Germinal center (tissue), 1 donor: ENCODE measurements at regions not wholly inside any gene's neighbourhood (a gene's known extent, or its start where the extent isn't known, plus 50 kb on each side); places are given as distances from the start of the nearest gene placed in this dataset.

Experiments used
- DNase-seq: peaks from one replicate; pipeline ENCODE4 v3.0.0; 2012; ENCODE audit warnings: mixed read lengths, low spot score

DNA sequence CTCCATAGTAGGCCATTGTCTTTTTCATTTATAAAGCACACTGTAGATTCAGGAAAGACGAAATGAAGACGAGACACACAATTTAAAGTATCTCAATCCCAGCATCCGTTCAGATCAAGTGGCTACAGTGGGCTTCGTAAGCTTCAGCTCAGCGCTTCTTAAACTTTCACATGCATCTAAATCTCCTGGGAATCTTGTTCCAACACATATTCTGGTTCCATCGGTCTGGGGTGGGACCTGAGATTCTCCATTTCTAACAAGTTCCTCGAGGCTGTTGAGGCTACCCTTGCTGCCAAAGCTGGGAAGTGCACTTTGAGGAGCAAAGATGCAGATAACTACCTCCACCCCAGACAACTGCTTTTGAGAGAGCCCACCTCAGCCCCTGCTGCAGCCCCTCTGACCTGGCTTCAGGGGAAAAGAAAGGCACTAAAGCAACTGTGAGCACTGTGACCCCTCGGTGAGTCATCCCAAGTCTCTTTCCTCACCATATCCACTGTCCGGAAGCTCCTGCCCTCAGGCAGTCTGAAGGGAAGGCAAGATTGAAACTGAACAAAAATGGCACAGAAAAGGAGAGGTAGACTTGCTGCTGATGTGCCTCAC is 201.1 kb upstream of the FBXO11 start:
- no peak for DNase-seq

DNA sequence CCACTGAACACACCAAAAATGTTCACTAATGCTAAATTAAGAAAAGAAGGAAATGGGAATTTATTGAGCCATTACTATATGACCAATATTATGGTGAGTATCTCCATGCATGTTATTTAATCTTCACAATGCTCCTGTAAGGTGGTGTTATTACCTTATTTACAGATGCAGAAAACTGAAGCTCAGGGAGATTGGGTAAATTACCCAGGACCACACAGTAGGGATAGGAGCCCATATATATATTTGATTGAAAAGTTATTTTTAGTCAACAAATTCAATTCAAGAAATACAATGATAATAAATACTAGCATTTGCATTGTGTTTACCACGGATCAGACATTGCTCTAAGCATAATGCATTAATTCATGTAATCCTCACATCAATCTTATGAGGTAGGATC is 202.2 kb upstream of the FBXO11 start:
- no peak for DNase-seq

DNA sequence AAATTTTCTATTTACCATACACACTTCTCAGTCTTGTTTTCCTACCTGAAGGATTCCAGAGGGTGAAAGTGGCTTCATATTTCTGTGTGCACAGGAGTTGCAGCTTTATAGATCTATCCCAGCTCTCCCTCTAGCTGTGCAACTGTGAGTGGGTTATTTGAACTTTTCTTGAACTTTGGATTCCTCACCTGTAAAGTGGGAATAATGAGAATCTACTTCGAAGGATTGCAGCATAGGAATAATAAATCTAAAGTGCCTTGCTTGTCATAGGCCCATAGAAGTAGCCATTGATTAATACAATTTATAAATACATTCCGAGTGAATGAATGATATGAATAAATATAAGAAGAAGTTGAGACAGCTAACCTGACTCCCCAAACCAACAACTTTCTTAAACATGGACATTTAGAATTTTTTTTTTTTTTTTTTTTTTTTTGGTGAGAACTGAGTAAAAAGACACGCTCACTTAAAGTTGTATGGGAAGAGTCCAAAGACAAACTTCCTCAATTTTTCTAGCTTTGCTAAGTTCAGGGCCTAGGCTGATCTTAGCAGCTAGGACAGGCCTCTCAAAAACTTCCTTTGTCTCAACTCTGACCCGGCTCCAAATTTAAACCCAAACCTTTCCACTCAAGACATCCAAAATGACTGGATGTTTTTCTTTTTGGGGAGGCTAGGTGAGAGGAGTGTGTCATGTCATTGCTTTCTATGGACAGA is 203.3 kb upstream of the FBXO11 start:
- DNase-seq, result no peak

DNA sequence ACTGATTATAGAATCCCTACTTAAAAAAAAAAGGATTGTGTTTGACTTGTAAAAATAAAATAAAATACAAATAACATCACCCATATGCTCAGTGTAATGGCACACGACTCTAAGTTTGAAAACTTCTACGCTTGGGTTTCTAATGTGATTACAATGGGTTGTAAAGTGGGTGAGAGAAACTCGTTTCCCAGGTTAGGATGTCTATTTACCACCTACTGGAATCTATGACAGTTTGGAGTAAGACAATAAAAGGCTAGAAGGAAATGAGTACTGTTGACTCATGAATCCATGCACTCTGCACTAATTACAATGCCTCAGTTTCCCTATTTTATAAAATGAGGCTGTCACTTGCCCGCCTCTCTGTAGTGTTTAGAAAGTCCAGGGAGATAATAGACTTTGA is 204.0 kb upstream of the FOXN2 start:
- no peak for DNase-seq

GRCh38 chr2:48112911-48113680 is 201.4 kb upstream of the FOXN2 start:
- no peak for DNase-seq

DNA sequence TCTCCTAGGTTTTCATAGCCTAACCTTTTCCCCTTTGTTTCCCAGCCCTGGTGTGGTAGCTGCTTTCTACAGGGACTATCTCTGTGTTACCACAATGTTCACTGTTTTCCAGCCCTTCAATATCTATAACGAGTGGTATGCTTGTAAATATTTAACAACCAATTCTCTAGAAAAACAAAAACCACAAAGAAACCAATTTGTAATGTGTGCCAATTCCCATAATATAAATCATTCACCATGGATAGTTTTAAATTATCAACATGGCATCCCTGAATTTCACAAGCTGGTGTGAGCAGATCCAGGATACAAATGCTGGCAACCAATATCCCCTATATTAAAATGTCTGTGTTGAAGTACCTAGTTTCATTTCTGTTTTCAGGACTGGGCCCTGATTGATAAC is 200.7 kb upstream of the FOXN2 start:
- DNase-seq, result no peak

GRCh38 chr2:48114256-48114655 is 200.2 kb upstream of the FOXN2 start:
- no peak for DNase-seq

DNA sequence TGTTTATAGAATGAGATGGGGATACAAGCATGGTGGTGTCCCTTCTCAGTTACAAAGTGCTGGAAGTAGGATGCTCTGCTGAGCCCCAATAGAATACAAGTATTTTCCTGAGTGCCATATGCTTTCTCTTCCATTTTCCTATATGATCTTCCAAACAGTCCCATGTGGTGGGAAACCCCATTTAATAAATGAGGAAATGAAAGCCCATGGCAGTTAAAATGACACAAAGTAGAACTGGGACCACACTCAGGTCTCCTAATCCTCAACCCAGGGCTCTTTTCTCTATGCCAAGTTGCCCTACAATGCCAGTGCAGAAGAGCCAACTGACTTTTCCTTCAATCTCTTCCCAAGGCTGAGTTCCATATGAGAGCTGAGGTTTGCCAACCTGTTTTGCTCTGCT is 198.0 kb upstream of the FOXN2 start:
- DNase-seq, result no peak

- no peak for DNase-seq
These were observed 195.6 kb upstream of the FOXN2 start for GRCh38 chr2:48118895-48119294.

- DNase-seq, result no peak
These were observed 194.4 kb upstream of the FOXN2 start for GRCh38 chr2:48120112-48120511.

DNA sequence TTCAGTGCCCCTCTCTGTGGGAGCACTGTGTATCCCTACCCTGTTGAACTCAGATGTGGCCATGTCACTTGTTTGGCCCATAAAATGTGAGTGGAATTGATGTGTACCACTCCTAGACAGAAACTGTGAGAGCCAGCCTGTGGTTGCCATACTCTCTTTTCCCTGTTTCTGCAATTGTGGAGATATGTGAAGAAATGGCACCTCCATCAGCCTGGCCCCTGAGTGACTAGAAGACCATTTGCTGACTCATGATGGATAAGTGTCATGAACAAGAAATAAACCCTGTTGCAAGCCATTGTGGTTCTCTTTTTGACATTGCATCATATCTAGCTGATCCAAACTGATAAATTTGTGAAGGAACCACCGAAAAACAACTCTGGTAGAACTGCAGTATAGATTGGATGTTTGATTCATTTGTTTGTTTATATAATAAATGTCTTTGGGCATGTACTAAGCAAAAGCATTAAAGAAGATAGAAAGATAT is 193.7 kb upstream of the FOXN2 start:
- no peak for DNase-seq

GRCh38 chr2:48122166-48122565 is 192.3 kb upstream of the FOXN2 start:
- no peak for DNase-seq

GRCh38 chr2:48124592-48124991 is 189.9 kb upstream of the FOXN2 start:
- no peak for DNase-seq

DNA sequence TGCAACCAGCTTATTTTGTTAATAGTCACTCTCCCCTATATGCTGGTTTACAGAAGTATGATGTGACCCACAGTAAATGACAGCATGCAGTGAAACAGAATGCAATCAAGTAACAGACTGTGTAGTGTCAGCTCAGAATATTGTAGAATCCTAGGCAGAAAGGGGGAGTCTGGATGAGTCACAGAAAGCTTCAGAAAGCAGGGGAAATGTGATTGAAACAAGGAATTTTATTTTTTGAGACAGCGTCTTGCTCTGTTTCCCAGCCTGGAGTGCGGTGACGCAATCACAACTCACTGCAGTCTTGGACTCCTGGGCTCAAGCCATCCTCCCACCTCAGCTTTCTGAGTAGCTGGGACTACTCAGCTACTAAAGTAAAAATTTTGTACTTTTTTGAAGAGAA is 188.3 kb upstream of the FOXN2 start:
- DNase-seq, result no peak

DNA sequence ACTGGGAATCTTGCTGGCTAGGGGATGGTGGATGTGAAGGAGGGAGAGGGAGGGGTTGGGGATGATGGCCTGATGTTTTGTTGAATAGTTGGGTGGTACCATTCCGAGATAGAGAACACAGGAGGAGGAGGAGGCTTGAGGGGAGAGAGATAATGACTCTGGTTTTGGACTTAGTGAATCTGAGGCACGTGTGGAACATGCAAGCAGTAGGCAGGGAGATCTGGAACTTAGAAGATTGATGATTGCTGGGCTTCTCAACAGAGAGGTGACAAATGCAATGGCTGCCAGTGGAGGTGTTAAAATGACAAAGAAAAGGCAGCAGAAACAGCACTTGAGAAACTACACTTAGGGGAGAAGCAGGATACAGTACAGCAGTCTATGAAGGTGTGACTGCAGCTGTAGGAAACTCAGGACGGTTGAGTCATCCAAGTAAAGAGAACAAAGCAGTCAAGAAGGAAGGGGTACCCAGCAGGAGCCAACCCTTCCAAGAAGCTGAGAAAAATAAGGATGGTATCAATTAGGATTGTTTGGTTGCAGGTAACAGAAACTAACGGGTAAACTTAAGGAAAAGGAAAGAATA is 186.8 kb upstream of the FOXN2 start:
- DNase-seq, result no peak

DNA sequence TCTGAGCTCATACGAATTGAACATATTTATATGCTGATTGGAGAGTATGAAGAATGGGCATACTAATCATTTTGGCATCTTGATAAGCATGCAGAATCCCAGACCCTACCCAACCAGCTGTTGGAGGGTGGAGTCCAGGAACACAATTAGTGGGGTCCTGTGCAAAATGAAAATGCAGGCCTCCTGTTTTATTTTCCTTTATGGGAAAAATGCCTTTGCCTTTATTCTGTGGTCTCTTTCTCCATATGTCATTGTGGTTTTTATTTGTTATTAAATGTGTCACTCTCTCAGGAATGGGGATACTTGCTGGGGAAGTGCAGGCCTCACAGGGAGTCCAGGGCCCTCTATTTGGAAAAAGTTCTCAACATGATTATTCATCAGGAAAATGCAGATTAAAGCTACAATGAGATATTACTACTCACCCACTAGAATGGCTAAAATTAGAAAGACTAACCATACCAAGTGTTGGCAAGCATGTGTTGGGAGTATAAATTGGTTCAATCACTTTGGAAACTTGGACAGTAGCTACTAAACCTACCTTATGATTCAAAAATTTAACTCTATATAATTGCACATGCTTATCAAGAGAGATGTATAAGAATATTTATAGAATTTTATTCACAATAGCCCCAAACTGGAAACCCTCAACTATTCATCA is 185.1 kb upstream of the FOXN2 start:
- DNase-seq, result no peak

DNA sequence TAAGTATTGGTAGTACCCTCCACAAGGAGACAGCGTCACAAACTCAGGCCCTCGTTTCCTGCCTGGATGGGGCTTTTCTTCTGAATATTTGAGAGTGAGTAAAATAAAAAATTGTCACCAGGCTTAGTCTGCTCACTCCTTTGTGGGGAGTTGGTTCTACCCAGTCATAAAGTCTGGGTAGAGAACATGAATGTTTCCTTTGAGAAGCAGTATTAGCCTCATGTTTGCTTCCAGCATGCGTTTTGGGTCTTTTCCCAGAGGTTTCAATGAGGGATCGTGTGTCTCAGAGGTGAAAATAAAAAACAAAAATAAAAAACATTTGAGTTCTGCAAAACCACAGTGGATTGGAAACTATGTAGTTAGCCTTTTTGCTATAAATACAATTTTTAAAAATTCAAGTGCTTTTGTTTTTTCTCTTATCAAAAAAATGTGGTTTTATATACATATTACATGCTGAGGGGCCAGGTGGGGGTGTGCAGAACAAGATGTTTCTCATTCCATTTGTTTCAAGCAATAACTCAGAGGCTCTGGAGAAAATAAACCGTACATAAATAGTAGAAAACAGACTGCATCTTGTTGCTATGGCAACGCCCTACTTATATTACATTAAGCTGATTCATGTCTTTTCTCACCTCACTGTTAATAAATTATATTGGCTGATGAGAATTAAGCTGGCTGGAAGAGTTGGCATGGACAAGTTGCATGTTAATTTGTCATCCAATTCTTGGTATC is 182.8 kb upstream of the FOXN2 start:
- DNase-seq, result no peak

DNA sequence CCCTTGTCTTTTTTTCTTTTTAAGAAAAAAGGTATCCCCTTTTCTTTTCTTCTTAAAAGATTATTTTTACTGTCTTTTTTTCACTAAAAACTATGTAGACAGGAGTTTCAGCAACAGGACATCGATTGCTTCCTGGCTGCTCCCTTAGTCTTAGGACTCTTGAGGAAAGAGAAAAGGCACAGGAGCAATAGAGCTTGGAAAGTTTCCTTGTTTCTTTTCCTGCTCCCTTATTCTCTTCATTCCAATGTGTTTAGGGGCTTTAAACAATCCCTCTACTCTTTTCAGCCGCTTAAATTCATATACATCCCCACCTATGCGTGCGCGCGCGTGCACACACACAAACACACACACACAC is 182.2 kb upstream of the FOXN2 start:
- no peak for DNase-seq

DNA sequence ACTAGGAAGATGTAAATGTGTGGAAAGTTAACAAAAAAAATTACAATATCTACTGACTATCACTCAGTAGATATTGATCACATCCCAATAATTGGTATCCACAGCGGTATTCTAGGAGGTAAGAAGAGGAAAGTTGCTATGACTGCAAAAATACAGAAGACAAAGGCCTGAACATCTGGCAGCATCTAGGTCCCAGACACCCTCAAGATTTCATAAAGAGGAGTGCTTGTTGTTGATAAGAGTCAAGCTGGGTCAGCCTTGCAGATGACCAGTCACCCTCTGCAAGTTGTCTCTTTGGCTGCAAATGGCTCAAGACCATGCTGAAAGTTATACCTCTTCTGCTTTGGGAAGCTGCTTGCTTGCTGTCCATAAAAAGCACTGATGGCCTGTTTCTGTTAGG is 179.8 kb upstream of the FOXN2 start:
- no peak for DNase-seq

GRCh38 chr2:48135797-48136196 is 178.7 kb upstream of the FOXN2 start:
- DNase-seq, result no peak

DNA sequence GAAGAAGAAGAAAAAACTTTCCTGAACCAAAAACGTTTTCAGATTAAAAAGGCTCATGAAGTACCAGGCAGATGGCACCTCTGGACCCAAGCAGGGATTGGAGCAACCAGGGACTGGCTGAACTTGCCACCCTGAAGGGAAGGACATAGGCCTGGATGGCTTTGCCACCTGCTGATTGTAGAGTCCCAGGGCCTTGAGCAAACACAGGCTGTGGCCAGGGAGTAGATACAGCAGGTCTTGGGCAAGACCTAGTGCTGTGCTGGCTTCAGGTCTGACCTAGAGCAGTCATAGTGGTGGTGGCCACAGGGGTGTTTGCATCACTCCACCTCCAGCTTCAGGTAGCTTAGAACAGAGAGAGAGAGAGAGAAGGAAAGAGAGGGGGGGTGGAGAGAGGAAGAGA is 176.7 kb upstream of the FOXN2 start:
- DNase-seq, result no peak

GRCh38 chr2:48138898-48139297 is 175.6 kb upstream of the FOXN2 start:
- no peak for DNase-seq
